Amygdala (tissue), 56 donors: ENCODE measurements at regions not wholly inside any gene's neighbourhood (a gene's known extent, or its start where the extent isn't known, plus 50 kb on each side); places are given as distances from the start of the nearest gene placed in this dataset.

ENCODE experiments used
- DNase-seq, 56 donors: peaks; one replicate each; lab custom pipeline; 2025; lab: John Stamatoyannopoulos, UW

GRCh38 chr2:121895723-121896571 is 140.5 kb downstream of the TSN start:
- no peak for DNase-seq

- DNase-seq = no peak
These were observed 142.0 kb downstream of the TSN start for GRCh38 chr2:121897335-121897970.

DNA sequence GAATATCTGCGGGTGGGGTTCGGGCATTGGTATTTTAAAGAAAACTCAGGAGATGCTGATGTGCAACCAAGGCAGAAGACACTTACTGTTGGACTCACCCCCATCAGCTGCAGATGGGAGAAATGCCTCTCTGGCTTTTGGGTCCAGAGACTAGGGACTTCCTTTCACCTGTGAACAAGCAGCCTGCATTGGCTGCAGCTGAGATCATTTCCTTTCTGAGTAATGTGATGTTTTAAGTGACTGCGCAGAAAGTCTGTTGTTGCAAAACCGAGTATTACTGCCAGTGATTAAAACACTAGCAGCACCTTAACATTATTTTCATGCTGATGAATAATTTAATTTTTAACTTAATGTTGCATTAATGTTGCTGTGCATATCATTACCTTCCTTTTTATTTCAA is 143.0 kb downstream of the TSN start:
- no peak for DNase-seq

- DNase-seq = no peak
These were observed 144.9 kb downstream of the TSN start for GRCh38 chr2:121900391-121900790.

- no peak for DNase-seq
These were observed 146.7 kb downstream of the TSN start for GRCh38 chr2:121902171-121902591.

DNA sequence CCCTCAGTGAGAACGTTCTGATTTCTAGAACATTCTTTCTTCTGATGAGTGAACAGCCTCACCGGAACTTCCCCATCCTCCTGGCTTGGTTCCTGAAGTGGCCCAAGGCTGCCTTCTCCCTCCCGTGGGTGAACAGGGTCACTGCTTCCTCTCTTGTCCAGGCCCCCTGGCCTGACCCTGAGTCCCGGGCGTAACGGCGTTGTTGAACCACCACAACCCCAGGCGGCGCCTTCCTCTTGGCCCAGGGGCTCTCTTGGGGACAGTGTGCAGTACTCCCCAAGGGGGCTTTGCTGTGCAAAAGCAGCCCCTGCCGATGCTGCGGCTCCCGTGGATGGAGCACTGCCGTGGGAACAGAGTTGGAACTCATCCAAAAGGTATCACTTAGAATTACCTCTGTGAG is 147.2 kb downstream of the TSN start:
- DNase-seq = no peak

DNA sequence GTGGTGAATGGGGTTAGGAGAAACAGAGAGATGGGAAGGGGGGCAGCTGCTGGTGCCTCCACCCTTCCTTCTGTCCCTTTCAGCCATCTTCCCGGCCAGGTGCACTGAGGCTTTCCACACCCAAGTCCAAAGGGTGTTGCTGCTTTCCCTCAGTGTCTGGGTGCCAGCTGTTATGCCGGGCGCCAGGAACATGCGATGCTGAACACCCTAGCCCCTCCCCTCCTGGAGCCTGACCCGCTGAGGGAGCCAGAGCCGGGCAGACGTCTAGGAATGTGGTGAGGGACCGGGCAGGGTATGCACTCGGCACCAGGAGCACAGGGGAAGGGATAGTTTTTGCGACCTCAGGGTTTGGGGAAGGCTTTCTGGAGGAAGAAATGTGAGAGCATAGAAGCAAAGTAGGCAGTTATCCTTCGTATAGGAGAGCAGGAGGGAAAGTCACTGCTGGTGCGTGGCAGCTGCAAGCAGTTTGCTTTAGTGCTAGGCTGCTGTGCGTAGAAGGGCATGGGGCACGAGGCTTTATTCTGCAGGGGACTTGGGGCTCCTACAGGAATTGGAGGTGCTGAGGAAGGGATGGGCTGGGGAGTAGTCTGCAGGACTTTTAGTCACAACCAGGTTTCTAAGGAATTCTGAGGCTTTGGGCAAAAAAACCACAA is 147.7 kb downstream of the TSN start:
- DNase-seq = no peak

GRCh38 chr2:121904656-121905055 is 149.2 kb downstream of the TSN start:
- DNase-seq = no peak

DNA sequence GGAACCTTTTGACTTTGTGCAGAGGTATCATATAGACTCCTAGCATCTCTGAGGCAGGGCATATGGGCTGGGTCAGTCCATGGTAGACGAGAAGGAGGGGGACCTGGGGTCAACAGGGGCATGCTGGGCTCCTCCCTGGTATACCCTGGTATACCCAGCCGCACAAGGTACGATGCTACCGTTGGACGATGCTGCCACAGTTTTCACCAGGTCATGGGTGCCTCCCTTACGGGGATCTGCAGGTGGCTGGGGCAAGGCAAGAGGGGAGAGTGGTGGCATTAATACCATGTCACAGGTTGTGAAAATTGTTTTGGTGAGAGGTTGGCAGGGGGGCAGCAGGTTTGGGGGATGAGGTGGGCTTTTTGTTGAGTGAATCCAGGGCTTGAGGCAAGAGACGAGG is 149.8 kb downstream of the TSN start:
- DNase-seq = no peak

GRCh38 chr2:121906170-121906569 is 150.7 kb downstream of the TSN start:
- no peak for DNase-seq

- DNase-seq = no peak
These were observed 152.5 kb downstream of the TSN start for GRCh38 chr2:121907928-121908327.

DNA sequence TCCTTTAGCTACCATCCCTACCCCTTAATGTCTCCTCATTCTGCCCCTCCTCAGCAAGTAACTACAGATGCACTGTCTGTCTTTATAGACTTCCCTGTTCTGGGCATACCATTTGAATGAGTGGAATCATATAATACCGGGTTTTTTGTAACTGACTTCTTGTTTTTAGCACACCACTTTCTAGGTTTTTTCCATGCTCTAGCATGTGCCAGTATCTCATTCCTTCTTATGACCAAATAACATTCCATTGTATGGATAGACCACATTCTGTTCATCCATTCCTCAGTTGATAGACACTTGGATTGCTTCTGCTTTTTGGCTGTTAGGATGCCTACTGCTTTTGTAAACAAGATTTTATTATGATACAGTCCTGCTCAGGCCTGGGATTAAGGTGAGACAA is 154.7 kb downstream of the TSN start:
- no peak for DNase-seq

- no peak for DNase-seq
These were observed 155.6 kb downstream of the TSN start for GRCh38 chr2:121911036-121911435.

DNA sequence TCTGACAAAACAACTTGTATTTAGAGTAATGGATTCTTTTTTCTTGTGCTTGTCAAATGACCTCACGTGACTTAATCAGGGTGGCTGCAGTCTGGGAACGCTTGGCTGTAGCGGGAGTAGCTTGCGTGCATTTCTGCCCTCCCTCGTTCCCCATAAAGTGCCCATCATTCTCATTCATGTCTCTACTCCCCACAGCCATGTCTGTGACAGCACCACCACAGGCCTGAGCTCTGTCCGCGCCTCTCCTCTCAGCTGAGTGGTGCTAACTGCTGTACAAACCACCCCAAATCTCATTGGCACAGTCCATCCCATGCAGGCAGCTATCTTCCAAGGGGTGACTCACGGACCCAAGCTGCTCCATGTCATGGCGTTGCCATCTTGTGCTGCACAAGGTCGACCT is 161.7 kb downstream of the TSN start:
- DNase-seq = no peak

DNA sequence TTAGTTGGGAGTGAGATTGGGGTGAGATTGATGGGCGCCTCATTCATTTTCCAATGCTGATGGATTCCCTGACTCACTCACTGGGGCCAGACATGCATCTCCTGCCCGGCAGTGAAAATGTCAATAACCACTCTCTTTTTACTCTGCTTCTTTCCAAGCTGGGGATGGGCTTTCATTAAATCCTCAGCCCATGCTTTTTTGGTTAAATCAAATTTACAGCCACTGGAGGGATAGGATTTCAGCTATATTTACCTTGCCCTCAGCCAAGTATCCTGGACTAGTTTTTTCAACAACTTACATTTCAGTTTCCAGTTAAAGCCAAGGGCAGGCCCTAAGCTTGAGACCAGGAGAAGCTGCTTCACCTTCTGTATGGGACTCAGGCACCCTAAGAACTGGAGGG is 162.8 kb downstream of the TSN start:
- DNase-seq = no peak

GRCh38 chr2:121919803-121920202 is 164.4 kb downstream of the TSN start:
- DNase-seq = no peak

DNA sequence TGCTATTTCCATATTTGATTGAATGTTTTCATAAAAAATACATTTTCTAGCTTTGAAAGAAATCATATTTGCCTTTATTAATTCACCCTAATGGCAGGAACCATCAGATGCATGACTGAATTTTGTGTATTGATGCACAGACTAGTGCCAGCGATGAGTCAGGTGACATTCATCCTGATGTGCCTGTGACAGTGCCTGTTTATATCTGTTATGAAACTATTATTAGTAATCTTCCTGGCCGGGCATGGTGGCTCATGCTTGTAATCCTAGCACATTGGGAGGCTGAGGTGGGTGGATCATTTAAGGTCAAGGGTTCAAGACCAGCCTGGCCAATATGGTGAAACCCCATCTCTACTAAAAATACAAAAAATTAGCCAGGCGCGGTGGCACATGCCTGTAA is 170.0 kb downstream of the TSN start:
- DNase-seq = no peak

- no peak for DNase-seq
These were observed 187.8 kb downstream of the TSN start for GRCh38 chr2:121943285-121943684.

GRCh38 chr2:121944072-121944831 is 188.8 kb downstream of the TSN start:
- peak in 9 of 56 donors; percentile 1 to 50 (median 8) for DNase-seq

GRCh38 chr2:121947674-121948073 is 192.2 kb downstream of the TSN start:
- DNase-seq = no peak

GRCh38 chr2:121949271-121949670 is 193.8 kb downstream of the TSN start:
- DNase-seq = no peak
